ENCODE measurements at regions not wholly inside any gene's neighbourhood (a gene's known extent, or its start where the extent isn't known, plus 50 kb on each side); places are given as distances from the start of the nearest gene placed in this dataset.

DNA sequence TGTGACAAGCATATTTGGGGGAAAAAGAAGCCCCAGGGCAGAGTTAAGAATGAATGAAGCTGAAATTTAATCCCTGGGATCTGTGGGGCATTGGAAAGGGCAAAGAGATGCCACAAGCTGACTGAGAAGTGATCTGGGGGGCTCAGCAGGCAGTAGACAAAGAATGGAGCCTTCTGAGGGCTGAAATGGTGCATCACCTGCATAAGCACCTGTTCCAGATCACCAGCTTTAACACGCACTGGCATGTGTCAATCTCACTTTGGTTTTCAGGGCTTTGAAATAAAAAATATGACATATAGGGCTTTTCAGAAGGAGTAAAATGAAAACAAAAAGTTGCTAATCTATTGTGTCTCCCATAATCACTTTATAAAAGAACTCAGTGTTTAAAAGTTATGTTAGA is 210.8 kb upstream of the ARHGEF26 start:
- TF ChIP-seq POLR2A (IDR thresholded peaks at IDR 0.05) (no peak), CTCF (IDR thresholded peaks at IDR 0.05) (no peak)
